NB4 (cell line): ENCODE measurements at regions not wholly inside any gene's neighbourhood (a gene's known extent, or its start where the extent isn't known, plus 50 kb on each side); places are given as distances from the start of the nearest gene placed in this dataset.

Experiments used
- CTCF ChIP-seq: IDR thresholded peaks from one replicate; pipeline ENCODE4 v1.5.1; 2012; ENCODE audit warnings: low read depth, low read length
- MYC ChIP-seq: IDR thresholded peaks from 2 replicates; pipeline ENCODE4 v1.6.1; 2011; ENCODE audit warnings: low read depth, low read length
- POLR2A ChIP-seq: IDR thresholded peaks from 2 replicates; pipeline ENCODE4 v1.6.1; 2011; ENCODE audit warnings: mild to moderate bottlenecking; ENCODE audit not compliant: insufficient read length; ENCODE audit errors: extremely low read depth
- TF ChIP-seq, protein P1 (sequence below): IDR thresholded peaks from 2 replicates; pipeline ENCODE4 v1.6.1; 2011; ENCODE audit warnings: low read depth, low read length

- no peak for TF ChIP-seq CTCF
- TF ChIP-seq POLR2A: no peak
- TF ChIP-seq, protein P1, sequence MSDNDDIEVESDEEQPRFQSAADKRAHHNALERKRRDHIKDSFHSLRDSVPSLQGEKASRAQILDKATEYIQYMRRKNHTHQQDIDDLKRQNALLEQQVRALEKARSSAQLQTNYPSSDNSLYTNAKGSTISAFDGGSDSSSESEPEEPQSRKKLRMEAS: no peak
- TF ChIP-seq MYC: no peak
Observed at GRCh38 chr2:14082640-14083039, 549.9 kb upstream of the LRATD1 start.
